ENCODE measurements at regions not wholly inside any gene's neighbourhood (a gene's known extent, or its start where the extent isn't known, plus 50 kb on each side); places are given as distances from the start of the nearest gene placed in this dataset.

DNA sequence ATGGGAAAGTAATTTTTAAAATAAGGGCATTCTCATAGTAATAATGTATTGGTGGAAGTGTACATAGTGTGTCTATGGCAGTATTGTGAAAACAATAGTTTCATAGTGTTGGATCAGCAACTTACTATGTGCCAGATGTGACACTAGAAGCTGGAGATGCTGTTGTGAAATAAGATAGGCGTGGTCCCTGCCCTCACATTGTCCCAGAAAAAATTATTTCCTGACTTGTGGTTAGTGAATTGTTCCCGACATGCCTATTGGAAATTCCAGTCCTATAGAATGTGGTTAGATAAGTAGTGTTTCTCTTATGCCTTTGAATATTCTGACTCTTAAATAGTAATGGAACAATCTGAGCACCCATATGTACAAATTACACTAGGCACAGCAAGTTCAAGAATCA, 55.3 kb upstream of the MTAP start:
- no peak overlapping the region for H3K4me3 ChIP-seq (ENCODE audit: low read length)
- TF ChIP-seq, protein P1, sequence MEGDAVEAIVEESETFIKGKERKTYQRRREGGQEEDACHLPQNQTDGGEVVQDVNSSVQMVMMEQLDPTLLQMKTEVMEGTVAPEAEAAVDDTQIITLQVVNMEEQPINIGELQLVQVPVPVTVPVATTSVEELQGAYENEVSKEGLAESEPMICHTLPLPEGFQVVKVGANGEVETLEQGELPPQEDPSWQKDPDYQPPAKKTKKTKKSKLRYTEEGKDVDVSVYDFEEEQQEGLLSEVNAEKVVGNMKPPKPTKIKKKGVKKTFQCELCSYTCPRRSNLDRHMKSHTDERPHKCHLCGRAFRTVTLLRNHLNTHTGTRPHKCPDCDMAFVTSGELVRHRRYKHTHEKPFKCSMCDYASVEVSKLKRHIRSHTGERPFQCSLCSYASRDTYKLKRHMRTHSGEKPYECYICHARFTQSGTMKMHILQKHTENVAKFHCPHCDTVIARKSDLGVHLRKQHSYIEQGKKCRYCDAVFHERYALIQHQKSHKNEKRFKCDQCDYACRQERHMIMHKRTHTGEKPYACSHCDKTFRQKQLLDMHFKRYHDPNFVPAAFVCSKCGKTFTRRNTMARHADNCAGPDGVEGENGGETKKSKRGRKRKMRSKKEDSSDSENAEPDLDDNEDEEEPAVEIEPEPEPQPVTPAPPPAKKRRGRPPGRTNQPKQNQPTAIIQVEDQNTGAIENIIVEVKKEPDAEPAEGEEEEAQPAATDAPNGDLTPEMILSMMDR (conservative IDR thresholded peaks at IDR 0.05; ENCODE audit: low read length), result no peak
- peak; percentile 88 for DNase-seq (ENCODE audit: low read depth)

DNA sequence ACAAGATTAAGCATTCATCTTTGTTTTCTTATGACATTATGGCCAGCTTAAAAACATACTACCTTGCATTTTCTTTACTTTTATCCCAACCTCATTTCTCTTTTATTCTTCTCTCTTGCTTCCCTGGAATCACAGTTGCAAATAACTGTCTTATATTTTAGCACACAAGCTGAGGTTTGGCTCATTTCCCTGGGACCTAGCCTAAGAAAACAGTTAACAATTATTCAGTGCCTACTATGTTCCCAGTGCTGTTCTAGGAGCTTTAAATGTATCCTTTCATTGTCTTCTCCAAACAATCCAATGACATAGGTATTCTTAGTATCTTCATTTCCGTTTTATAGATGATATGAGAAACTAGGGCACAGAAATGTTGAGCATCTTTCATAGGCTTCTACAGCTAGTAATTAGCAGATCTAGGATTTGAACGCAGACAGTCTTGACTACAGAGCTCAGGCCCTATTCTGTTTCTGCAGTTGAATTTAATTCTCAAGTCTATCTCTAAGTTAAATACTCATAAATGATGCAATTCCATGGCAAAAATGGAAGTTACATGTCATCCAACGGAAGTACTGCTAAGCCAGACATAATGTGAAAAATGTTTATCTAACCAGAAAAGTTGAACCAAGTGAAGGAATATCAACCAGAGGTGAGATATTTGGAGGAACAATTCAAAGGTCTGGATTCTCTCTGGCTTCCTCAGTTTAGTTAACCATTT, 52.3 kb upstream of the MTAP start:
- H3K4me3 ChIP-seq (ENCODE audit: low read length), result no peak overlapping the region
- DNase-seq (ENCODE audit: low read depth), result peak; percentile 24
- TF ChIP-seq, protein P1 (conservative IDR thresholded peaks at IDR 0.05; ENCODE audit: low read length), result no peak

DNA sequence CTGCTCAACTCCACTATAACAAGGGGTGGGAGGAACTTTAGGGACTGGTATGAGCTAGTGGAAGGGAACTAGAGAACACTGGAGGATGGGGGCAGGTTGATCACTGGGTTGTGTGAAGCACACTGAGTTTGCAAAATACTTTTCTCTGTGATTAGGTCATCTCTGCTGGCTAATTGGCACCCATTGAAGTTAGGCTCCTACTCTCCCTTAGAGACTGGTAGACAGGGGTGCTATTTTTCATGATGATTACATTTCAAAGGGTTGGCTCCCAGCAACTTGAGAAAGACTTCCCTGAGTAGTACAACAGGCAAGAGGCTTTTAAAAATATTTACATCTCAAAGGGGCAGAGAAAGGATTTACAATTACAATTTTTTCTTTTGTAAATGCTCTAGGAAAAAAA, 50.4 kb upstream of the MTAP start:
- DNase-seq (ENCODE audit: low read depth), result no peak
- TF ChIP-seq, protein P1 (conservative IDR thresholded peaks at IDR 0.05; ENCODE audit: low read length), result no peak
- no peak overlapping the region for H3K4me3 ChIP-seq (ENCODE audit: low read length)
